HepG2 (cell line): ENCODE measurements at regions not wholly inside any gene's neighbourhood (a gene's known extent, or its start where the extent isn't known, plus 50 kb on each side); places are given as distances from the start of the nearest gene placed in this dataset.

ENCODE experiments used
- ASH2L ChIP-seq: fragments of 300-600, 200-600 bp; sonication (generic); IDR thresholded peaks from 2 replicates; pipeline ENCODE4 v1.7.0; 2017; ENCODE audit warnings: low read depth, mild to moderate bottlenecking, moderate library complexity, mixed read lengths, low read length; ENCODE audit not compliant: insufficient read length
- ATRX ChIP-seq: sonication (generic); formaldehyde crosslinking; IDR thresholded peaks from 2 replicates; pipeline ENCODE4 v1.4.0; 2020; ENCODE audit warnings: missing genetic modification reagents, borderline replicate concordance
- EZH2 ChIP-seq: conservative IDR thresholded peaks from 2 replicates; pipeline ENCODE4 v1.6.1; 2012; ENCODE audit warnings: mild to moderate bottlenecking, low read depth, low read length, moderate library complexity
- HMGA1 ChIP-seq: sonication (generic); formaldehyde crosslinking; conservative IDR thresholded peaks from 2 replicates; pipeline ENCODE4 v1.4.0; 2020; ENCODE audit warnings: missing genetic modification reagents
- MTA3 ChIP-seq: sonication (generic); formaldehyde crosslinking; IDR thresholded peaks from 2 replicates; pipeline ENCODE4 v1.4.0; 2020; ENCODE audit warnings: missing genetic modification reagents
- NFIB ChIP-seq: sonication (generic); formaldehyde crosslinking; IDR thresholded peaks from 2 replicates; pipeline ENCODE4 v1.9.0; 2021; ENCODE audit warnings: missing genetic modification reagents, mild to moderate bottlenecking, borderline replicate concordance
- NFIC ChIP-seq: IDR thresholded peaks from 2 replicates; pipeline ENCODE4 v1.6.1; 2012; ENCODE audit warnings: mild to moderate bottlenecking, low read length, inconsistent platforms
- RARA ChIP-seq: IDR thresholded peaks from 2 replicates; pipeline ENCODE4 v1.6.1; 2016; ENCODE audit warnings: missing genetic modification reagents, missing compliant biosample characterization
- SOX6 ChIP-seq, 2 experiments: fragments of 450-650 bp in 1 of 2; sonication (generic) in 1 of 2; formaldehyde crosslinking in 1 of 2; IDR thresholded peaks; 2 replicates each; pipeline versions ENCODE4 v1.4.0 to v1.6.1; 2017 to 2020; ENCODE audit warnings: antibody characterized with exemption in 1 of 2, mild to moderate bottlenecking in 1 of 2, missing genetic modification reagents in 1 of 2
- THAP11 ChIP-seq: IDR thresholded peaks from 2 replicates; pipeline ENCODE4 v1.6.1; 2016; ENCODE audit warnings: missing biosample characterization, missing genetic modification reagents
- TSC22D2 ChIP-seq: sonication (generic); formaldehyde crosslinking; IDR thresholded peaks from 2 replicates; pipeline ENCODE4 v1.5.1; 2020; ENCODE audit warnings: missing genetic modification reagents, mild to moderate bottlenecking, borderline replicate concordance
- ZFY ChIP-seq: sonication (generic); formaldehyde crosslinking; IDR thresholded peaks from 2 replicates; pipeline ENCODE4 v1.4.0; 2020; ENCODE audit warnings: missing genetic modification reagents
- ZNF180 ChIP-seq: sonication (generic); formaldehyde crosslinking; IDR thresholded peaks from 2 replicates; pipeline ENCODE4 v1.4.0; 2020; ENCODE audit warnings: low read depth, missing genetic modification reagents, borderline replicate concordance
- ZNF292 ChIP-seq: sonication (generic); formaldehyde crosslinking; IDR thresholded peaks from 2 replicates; pipeline ENCODE4 v1.8.1; 2022; ENCODE audit warnings: mild to moderate bottlenecking, low read depth, missing genetic modification reagents, borderline replicate concordance
- ZNF333 ChIP-seq: sonication (generic); formaldehyde crosslinking; IDR thresholded peaks from 2 replicates; pipeline ENCODE4 v1.4.0; 2020; ENCODE audit warnings: mild to moderate bottlenecking, missing genetic modification reagents, borderline replicate concordance
- ZNF33B ChIP-seq: sonication (generic); formaldehyde crosslinking; IDR thresholded peaks from 2 replicates; pipeline ENCODE4 v1.5.1; 2020; ENCODE audit warnings: mild to moderate bottlenecking, missing genetic modification reagents
- ZNF510 ChIP-seq: sonication (generic); formaldehyde crosslinking; IDR thresholded peaks from 2 replicates; pipeline ENCODE4 v1.4.0; 2020; ENCODE audit warnings: low read depth, mild to moderate bottlenecking, missing genetic modification reagents
- ZNF546 ChIP-seq: sonication (generic); formaldehyde crosslinking; conservative IDR thresholded peaks from 2 replicates; pipeline ENCODE4 v1.8.1; 2023; ENCODE audit warnings: mild to moderate bottlenecking, missing genetic modification reagents
- ZNF674 ChIP-seq: sonication (generic); formaldehyde crosslinking; IDR thresholded peaks from 2 replicates; pipeline ENCODE4 v1.5.0; 2020; ENCODE audit warnings: low read depth, mild to moderate bottlenecking, missing genetic modification reagents
- ZNF768 ChIP-seq: sonication (generic); formaldehyde crosslinking; IDR thresholded peaks from 2 replicates; pipeline ENCODE4 v1.4.0; 2020; ENCODE audit warnings: missing genetic modification reagents
- TF ChIP-seq, protein P1 (sequence below): sonication (generic); formaldehyde crosslinking; IDR thresholded peaks from 2 replicates; pipeline ENCODE4 v1.4.0; 2020; ENCODE audit warnings: missing genetic modification reagents, borderline replicate concordance
- TF ChIP-seq, protein P2 (sequence below): sonication (generic); formaldehyde crosslinking; IDR thresholded peaks from 2 replicates; pipeline ENCODE4 v1.8.0; 2023; ENCODE audit warnings: mild to moderate bottlenecking, missing genetic modification reagents
- TF ChIP-seq, protein P3 (sequence below), 2 experiments: IDR thresholded peaks; 2 replicates each; pipeline ENCODE4 v1.6.1; 2011 to 2012; ENCODE audit warnings: low read length in 2 of 2, borderline replicate concordance in 1 of 2, low read depth in 1 of 2, mild to moderate bottlenecking in 1 of 2, moderate library complexity in 1 of 2
- TF ChIP-seq, protein P4 (sequence below): IDR thresholded peaks from 2 replicates; pipeline ENCODE4 v1.6.1; 2016; ENCODE audit warnings: mild to moderate bottlenecking, missing biosample characterization, missing genetic modification reagents

DNA sequence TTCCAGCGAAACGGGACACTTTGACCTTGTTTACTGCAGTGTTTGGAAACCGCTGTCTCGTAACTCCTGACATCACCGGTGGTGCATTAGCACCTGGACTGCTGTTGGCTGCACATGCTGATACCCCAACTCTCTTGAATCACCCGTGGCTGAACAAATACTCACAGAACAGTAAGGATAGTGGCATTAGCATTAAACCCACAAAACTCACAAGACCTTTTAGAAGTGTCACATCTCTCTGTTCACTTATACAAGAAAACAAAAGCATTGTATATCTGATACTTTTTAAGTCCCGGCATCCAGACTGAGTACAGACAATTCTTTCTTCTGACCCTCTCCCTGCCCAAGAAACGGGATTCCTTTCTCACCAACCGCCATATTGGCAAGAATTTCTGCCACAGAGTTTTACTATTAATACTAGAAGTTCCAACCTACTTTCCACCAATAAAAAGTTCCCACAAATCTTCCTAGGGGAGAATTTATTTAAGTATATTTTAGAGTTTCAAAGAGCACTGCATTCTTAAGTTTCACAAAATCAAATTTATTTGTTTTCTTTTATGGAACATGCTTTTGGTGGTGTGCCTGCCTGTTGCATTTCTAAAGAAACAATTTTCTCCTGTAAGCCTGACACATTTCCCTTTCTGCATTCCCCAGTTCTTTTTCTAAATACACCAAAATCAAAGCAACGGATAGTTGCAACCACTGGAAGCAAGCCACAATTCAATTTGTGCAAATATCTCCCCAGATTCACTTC lies 208.4 kb upstream of the KLF14 start (continued):
- TF ChIP-seq, protein P1, sequence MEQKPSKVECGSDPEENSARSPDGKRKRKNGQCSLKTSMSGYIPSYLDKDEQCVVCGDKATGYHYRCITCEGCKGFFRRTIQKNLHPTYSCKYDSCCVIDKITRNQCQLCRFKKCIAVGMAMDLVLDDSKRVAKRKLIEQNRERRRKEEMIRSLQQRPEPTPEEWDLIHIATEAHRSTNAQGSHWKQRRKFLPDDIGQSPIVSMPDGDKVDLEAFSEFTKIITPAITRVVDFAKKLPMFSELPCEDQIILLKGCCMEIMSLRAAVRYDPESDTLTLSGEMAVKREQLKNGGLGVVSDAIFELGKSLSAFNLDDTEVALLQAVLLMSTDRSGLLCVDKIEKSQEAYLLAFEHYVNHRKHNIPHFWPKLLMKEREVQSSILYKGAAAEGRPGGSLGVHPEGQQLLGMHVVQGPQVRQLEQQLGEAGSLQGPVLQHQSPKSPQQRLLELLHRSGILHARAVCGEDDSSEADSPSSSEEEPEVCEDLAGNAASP (CRISPR knock-in tag) = no peak
- TF ChIP-seq ZNF546 (no peak), ZNF33B (CRISPR knock-in tag) (no peak), ZNF292 (CRISPR knock-in tag) (no peak), ZFY (CRISPR knock-in tag) (no peak), NFIC (no peak), HMGA1 (CRISPR knock-in tag) (no peak), SOX6 (IDR thresholded peaks at IDR 0.05) (no peak), SOX6 (CRISPR knock-in tag; IDR thresholded peaks at IDR 0.05) (peak; percentile 32; the same call in 1 of the 2 replicates), ZNF768 (CRISPR knock-in tag) (no peak), ZNF333 (CRISPR knock-in tag) (no peak), NFIB (CRISPR knock-in tag) (no peak), ATRX (no peak), MTA3 (no peak), ZNF180 (no peak), TSC22D2 (no peak), EZH2 (no peak), RARA (CRISPR knock-in tag) (peak; percentile 48; the same call in 1 of the 2 replicates), ZNF510 (CRISPR knock-in tag) (no peak), THAP11 (CRISPR knock-in tag) (0 out of 2 replicates have a peak, but pooled peaks have one; percentile 20), ZNF674 (CRISPR knock-in tag) (no peak), ASH2L (peak; percentile 9)
- TF ChIP-seq, protein P2, sequence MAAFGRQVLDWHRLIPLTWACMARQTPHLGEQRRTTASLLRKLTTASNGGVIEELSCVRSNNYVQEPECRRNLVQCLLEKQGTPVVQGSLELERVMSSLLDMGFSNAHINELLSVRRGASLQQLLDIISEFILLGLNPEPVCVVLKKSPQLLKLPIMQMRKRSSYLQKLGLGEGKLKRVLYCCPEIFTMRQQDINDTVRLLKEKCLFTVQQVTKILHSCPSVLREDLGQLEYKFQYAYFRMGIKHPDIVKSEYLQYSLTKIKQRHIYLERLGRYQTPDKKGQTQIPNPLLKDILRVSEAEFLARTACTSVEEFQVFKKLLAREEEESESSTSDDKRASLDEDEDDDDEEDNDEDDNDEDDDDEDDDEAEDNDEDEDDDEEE (CRISPR knock-in tag) = no peak
- TF ChIP-seq, protein P3, sequence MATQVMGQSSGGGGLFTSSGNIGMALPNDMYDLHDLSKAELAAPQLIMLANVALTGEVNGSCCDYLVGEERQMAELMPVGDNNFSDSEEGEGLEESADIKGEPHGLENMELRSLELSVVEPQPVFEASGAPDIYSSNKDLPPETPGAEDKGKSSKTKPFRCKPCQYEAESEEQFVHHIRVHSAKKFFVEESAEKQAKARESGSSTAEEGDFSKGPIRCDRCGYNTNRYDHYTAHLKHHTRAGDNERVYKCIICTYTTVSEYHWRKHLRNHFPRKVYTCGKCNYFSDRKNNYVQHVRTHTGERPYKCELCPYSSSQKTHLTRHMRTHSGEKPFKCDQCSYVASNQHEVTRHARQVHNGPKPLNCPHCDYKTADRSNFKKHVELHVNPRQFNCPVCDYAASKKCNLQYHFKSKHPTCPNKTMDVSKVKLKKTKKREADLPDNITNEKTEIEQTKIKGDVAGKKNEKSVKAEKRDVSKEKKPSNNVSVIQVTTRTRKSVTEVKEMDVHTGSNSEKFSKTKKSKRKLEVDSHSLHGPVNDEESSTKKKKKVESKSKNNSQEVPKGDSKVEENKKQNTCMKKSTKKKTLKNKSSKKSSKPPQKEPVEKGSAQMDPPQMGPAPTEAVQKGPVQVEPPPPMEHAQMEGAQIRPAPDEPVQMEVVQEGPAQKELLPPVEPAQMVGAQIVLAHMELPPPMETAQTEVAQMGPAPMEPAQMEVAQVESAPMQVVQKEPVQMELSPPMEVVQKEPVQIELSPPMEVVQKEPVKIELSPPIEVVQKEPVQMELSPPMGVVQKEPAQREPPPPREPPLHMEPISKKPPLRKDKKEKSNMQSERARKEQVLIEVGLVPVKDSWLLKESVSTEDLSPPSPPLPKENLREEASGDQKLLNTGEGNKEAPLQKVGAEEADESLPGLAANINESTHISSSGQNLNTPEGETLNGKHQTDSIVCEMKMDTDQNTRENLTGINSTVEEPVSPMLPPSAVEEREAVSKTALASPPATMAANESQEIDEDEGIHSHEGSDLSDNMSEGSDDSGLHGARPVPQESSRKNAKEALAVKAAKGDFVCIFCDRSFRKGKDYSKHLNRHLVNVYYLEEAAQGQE (IDR thresholded peaks at IDR 0.05; ENCODE audit: borderline replicate concordance in 1 of 2, low read depth in 1 of 2, low read length in 2 of 2) = 0 out of 4 replicates have a peak, but pooled peaks of 1 of the 2 experiments have one; percentile 32
- TF ChIP-seq, protein P4, sequence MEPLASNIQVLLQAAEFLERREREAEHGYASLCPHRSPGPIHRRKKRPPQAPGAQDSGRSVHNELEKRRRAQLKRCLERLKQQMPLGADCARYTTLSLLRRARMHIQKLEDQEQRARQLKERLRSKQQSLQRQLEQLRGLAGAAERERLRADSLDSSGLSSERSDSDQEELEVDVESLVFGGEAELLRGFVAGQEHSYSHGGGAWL (CRISPR knock-in tag) = no peak
